Thoracic aorta (tissue), 2 donors: ENCODE measurements at regions not wholly inside any gene's neighbourhood (a gene's known extent, or its start where the extent isn't known, plus 50 kb on each side); places are given as distances from the start of the nearest gene placed in this dataset.

Experiments used
- ATAC-seq: fragments of 150-250 bp; one replicate; pipeline ENCODE4 v1.8.0; 2017; ENCODE audit warnings: low read depth; ENCODE audit not compliant: insufficient number of reproducible peaks, low FRiP score
- DNase-seq: peaks from one replicate; pipeline ENCODE4 v3.0.0-alpha.2; 2020; ENCODE audit warnings: low spot score
- H3K27ac ChIP-seq, 2 donors: fragments of 200-600 bp; sonication (generic); 1 replicate in 1 of 2; 2 replicates in 1 of 2; pipeline ENCODE4 v1.5.1; 2016; ENCODE audit warnings: mild to moderate bottlenecking in 2 of 2, moderate library complexity in 2 of 2
- H3K27me3 ChIP-seq: fragments of 200-600 bp; sonication (generic); replicated peaks from 2 replicates; pipeline ENCODE4 v1.6.0; 2016; ENCODE audit warnings: mild to moderate bottlenecking; ENCODE audit not compliant: insufficient read depth
- H3K36me3 ChIP-seq: fragments of 200-600 bp; sonication (generic); one replicate; pipeline ENCODE4 v1.5.1; 2016
- H3K4me1 ChIP-seq, 2 donors: fragments of 200-600 bp; sonication (generic); 1 replicate in 1 of 2; 2 replicates in 1 of 2; pipeline versions ENCODE4 v1.5.1 to v1.6.0; 2016; ENCODE audit warnings: low read depth in 2 of 2, mild to moderate bottlenecking in 1 of 2; ENCODE audit not compliant: control insufficient read depth in 1 of 2
- H3K4me3 ChIP-seq: fragments of 200-600 bp; sonication (generic); 2 replicates; pipeline ENCODE4 v1.5.1; 2016; ENCODE audit warnings: mild to moderate bottlenecking
- H3K9me3 ChIP-seq: fragments of 200-600 bp; sonication (generic); 2 replicates; pipeline ENCODE4 v1.5.1; 2016
- TF ChIP-seq, protein P1 (sequence below): fragments of 200-600 bp; sonication (generic); IDR thresholded peaks from one replicate; pipeline ENCODE4 v1.5.1; 2019; ENCODE audit warnings: antibody characterized with exemption

DNA sequence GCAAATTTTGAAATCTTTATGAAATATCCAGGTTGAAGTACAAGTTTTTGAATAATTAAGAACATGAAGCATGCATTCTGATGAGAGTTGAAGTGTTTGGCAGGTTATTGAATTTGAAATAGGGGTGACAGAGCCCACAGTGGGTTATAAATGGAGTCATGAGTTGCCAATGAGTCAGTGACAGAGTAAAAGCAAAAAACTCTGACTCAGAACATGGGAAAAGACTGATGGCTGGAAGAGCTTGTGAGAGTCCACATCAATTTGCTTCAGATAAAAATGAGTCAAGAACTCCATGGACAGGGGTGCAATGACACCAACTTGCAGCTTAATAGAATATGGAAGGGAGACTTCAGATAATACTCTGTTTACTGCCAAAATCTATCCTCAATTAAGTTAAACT is 105.3 kb downstream of the SLC6A15 start:
- H3K27me3 ChIP-seq, result no peaks in the 10 kb centered on the region
- no peaks in the 10 kb centered on the region for H3K4me1 ChIP-seq
- no peaks in the 10 kb centered on the region for H3K9me3 ChIP-seq
- DNase-seq, result no peak
- ATAC-seq, result no peak
- TF ChIP-seq, protein P1, sequence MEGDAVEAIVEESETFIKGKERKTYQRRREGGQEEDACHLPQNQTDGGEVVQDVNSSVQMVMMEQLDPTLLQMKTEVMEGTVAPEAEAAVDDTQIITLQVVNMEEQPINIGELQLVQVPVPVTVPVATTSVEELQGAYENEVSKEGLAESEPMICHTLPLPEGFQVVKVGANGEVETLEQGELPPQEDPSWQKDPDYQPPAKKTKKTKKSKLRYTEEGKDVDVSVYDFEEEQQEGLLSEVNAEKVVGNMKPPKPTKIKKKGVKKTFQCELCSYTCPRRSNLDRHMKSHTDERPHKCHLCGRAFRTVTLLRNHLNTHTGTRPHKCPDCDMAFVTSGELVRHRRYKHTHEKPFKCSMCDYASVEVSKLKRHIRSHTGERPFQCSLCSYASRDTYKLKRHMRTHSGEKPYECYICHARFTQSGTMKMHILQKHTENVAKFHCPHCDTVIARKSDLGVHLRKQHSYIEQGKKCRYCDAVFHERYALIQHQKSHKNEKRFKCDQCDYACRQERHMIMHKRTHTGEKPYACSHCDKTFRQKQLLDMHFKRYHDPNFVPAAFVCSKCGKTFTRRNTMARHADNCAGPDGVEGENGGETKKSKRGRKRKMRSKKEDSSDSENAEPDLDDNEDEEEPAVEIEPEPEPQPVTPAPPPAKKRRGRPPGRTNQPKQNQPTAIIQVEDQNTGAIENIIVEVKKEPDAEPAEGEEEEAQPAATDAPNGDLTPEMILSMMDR, result no peak
- H3K4me3 ChIP-seq, result no peak overlapping the region
- H3K27ac ChIP-seq, result no peak overlapping the region
- no peaks in the 10 kb centered on the region for H3K36me3 ChIP-seq

DNA sequence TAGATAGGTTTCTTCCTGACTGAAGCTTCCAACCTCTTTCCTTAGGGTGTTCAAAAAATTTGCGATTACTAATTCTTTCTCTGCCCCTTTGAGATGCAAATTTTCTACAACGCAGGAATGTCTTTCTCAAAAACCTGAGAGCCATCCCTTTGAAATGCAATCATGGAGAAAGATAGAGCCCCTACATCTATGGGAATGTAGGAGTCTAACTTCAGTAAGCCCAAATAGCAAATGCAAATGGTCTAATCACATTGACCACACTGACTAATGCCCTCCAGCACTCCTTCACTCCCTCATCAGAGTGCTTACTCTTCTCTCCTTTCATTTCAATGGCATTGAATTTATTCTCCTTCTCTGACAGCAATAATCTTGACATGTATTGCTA is 107.1 kb downstream of the SLC6A15 start:
- DNase-seq, result no peak
- TF ChIP-seq, protein P1, result no peak
- Histone ChIP-seq H3K4me3 (no peak overlapping the region), H3K9me3 (no peaks in the 10 kb centered on the region), H3K36me3 (no peaks in the 10 kb centered on the region), H3K27me3 (no peaks in the 10 kb centered on the region), H3K27ac (no peak overlapping the region), H3K4me1 (no peaks in the 10 kb centered on the region)
- ATAC-seq, result no peak

DNA sequence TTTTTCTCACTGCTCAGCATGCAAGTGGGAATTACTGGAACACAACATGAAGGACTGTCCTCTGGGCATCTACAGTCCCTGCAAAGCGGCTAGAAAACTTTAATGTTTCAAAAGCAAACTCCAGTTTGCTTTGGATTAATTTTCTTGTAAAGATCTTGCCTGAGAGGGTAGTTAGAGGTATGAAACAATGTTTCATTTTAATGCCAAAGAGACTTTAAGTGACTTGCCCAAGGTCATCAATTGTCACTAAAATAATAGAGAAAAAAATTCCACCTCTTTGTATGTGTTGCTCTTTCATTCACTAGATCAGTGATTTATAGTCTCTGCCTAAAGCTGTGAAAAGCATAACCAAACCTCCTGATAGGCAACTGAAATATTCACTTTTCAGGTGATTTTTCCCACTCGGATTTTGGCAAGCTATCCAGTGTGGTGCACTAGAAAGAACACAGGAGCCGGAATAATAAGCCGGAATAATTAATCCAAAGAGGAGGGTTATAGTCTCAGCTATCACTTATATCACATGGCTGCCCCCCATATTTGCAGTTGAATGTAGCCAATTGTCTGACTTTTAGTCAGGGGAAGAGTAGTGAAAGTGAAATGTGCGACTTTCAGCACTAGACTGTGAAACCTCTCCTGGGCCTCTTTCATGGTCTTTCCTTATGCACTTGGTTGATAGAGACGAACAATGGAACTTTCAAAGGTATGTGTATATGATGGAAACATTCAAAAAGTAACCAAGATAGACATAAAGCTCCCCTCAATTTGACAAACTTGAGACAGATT is 107.7 kb downstream of the SLC6A15 start:
- Histone ChIP-seq H3K27ac (no peak overlapping the region), H3K9me3 (no peaks in the 10 kb centered on the region), H3K36me3 (no peaks in the 10 kb centered on the region), H3K4me3 (no peak overlapping the region), H3K27me3 (no peaks in the 10 kb centered on the region), H3K4me1 (no peaks in the 10 kb centered on the region)
- TF ChIP-seq, protein P1, result no peak
- ATAC-seq (no peak), DNase-seq (no peak)

DNA sequence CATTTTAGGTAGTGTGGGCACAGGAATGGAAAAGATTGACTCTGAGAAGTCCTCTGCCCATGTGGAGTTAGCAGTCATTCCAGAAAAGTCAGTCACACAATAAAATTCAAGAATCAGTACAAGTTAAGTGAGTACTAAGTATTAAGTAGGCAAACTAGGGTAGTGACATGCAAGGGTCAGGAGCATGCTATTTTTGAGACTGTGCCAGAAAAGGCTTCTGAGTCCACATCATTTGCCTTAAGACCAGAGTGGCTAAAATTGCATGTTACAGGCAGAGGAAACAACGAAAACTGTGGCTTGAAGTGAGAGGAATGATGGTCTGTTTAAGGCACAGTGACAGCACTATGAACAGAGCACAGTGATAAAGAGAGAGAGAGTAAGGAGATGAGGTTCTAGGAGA is 108.9 kb downstream of the SLC6A15 start:
- H3K4me1 ChIP-seq, result no peaks in the 10 kb centered on the region
- no peak overlapping the region for H3K4me3 ChIP-seq
- no peak overlapping the region for H3K27ac ChIP-seq
- TF ChIP-seq, protein P1, result no peak
- H3K9me3 ChIP-seq, result no peaks in the 10 kb centered on the region
- ATAC-seq, result no peak
- DNase-seq, result no peak
- H3K27me3 ChIP-seq, result no peaks in the 10 kb centered on the region
- H3K36me3 ChIP-seq, result no peaks in the 10 kb centered on the region

DNA sequence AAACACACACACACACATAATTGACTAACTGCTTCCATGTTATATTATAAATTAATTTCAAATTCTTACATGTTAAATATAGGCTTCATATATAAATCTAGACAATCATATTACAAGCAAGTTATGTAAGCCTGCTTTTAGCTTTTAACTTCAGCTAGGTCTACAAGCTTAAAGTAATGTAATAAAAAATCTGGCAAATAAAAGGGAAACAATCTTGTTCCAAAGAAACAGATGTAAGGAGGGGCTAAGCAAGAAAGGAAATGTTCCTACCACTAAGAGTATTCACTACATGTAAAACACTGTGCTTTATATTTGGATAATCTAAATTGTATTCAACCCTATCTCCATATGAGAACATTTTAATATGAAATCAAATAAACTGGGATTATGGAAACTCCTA is 110.4 kb downstream of the SLC6A15 start:
- Histone ChIP-seq H3K27me3 (no peaks in the 10 kb centered on the region), H3K36me3 (no peaks in the 10 kb centered on the region), H3K4me3 (no peak overlapping the region), H3K4me1 (no peaks in the 10 kb centered on the region), H3K27ac (no peak overlapping the region), H3K9me3 (no peaks in the 10 kb centered on the region)
- TF ChIP-seq, protein P1, result no peak
- ATAC-seq (no peak), DNase-seq (no peak)
